ENCODE measurements at regions not wholly inside any gene's neighbourhood (a gene's known extent, or its start where the extent isn't known, plus 50 kb on each side); places are given as distances from the start of the nearest gene placed in this dataset.

- BruUV-seq (replicated peaks) = no TSS peak
- H3K9me3 ChIP-seq (ENCODE audit: control insufficient read depth, insufficient read depth, low read depth, low read length) = no peaks in the 10 kb centered on the region
- ChIA-PET POLR2A (no interaction called here), CTCF (no interaction called here)
- DNase-seq (ENCODE audit: low read depth, low spot score) = no peak
- TF ChIP-seq REST (IDR thresholded peaks at IDR 0.05; ENCODE audit: insufficient read depth in 1 of 2, low read depth in 2 of 2, low read length in 1 of 2) (no peak), TCF7L2 (IDR thresholded peaks at IDR 0.05; ENCODE audit: low read depth, low read length) (no peak), SIN3A (IDR thresholded peaks at IDR 0.05; ENCODE audit: borderline replicate concordance, insufficient read depth, low read depth, low read length) (no peak), POLR2AphosphoS5 (IDR thresholded peaks at IDR 0.05; ENCODE audit: low read depth, low read length) (no peak), CTCF (IDR thresholded peaks at IDR 0.05) (no peak)
- no peaks in the 10 kb centered on the region for H3K36me3 ChIP-seq (ENCODE audit: control insufficient read depth, insufficient read depth, low read length)
- in situ Hi-C loops (cut with HindIII; ENCODE audit: low pct_unique_long_range_greater_than_20kb, low sequenced_read_pairs) = no loop called here
- intact Hi-C loops (cut with micrococcal nuclease; ENCODE audit: unreplicated experiment) = no loop called here
- H3K4me1 ChIP-seq (ENCODE audit: control insufficient read depth, insufficient read depth, low read length) = no peaks in the 10 kb centered on the region
- H3K27ac ChIP-seq (ENCODE audit: low read length) = no peak overlapping the region
- H3K4me3 ChIP-seq (ENCODE audit: low read depth in 2 of 2, low read length in 2 of 2) = no peak overlapping the region
- no peaks in the 10 kb centered on the region for H3K27me3 ChIP-seq (ENCODE audit: control insufficient read depth, insufficient read depth, low read length)
- ATAC-seq = no peak
These were observed 61.4 kb upstream of the ATXN7L3B start for GRCh38 chr12:74476234-74476633.

- intact Hi-C loops (cut with micrococcal nuclease; ENCODE audit: unreplicated experiment) = no loop called here
These were observed 56.6 kb upstream of the ATXN7L3B start for GRCh38 chr12:74481078-74481477.

More at GRCh38 chr12:74481078-74481477, 56.6 kb upstream of the ATXN7L3B start:
- no peak for TF ChIP-seq SIN3A (IDR thresholded peaks at IDR 0.05; ENCODE audit: borderline replicate concordance, insufficient read depth, low read depth, low read length)
- no peak for TF ChIP-seq CTCF (IDR thresholded peaks at IDR 0.05)
- TF ChIP-seq POLR2AphosphoS5 (IDR thresholded peaks at IDR 0.05; ENCODE audit: low read depth, low read length) = no peak
- no peak for TF ChIP-seq TCF7L2 (IDR thresholded peaks at IDR 0.05; ENCODE audit: low read depth, low read length)
- TF ChIP-seq REST (IDR thresholded peaks at IDR 0.05; ENCODE audit: insufficient read depth in 1 of 2, low read depth in 2 of 2, low read length in 1 of 2) = no peak
- POLR2A ChIA-PET = no interaction called here
- CTCF ChIA-PET = no interaction called here
- Histone ChIP-seq H3K4me3 (ENCODE audit: low read depth in 2 of 2, low read length in 2 of 2) (no peak overlapping the region), H3K27ac (ENCODE audit: low read length) (no peak overlapping the region), H3K36me3 (ENCODE audit: control insufficient read depth, insufficient read depth, low read length) (no peaks in the 10 kb centered on the region), H3K4me1 (ENCODE audit: control insufficient read depth, insufficient read depth, low read length) (no peaks in the 10 kb centered on the region), H3K27me3 (ENCODE audit: control insufficient read depth, insufficient read depth, low read length) (no peaks in the 10 kb centered on the region), H3K9me3 (ENCODE audit: control insufficient read depth, insufficient read depth, low read depth, low read length) (no peaks in the 10 kb centered on the region)
- no TSS peak for BruUV-seq (replicated peaks)
- no peak for ATAC-seq
- no peak for DNase-seq (ENCODE audit: low read depth, low spot score)
- in situ Hi-C loops (cut with HindIII; ENCODE audit: low pct_unique_long_range_greater_than_20kb, low sequenced_read_pairs) = no loop called here

All from Panc1 (cell line).